ENCODE measurements at regions not wholly inside any gene's neighbourhood (a gene's known extent, or its start where the extent isn't known, plus 50 kb on each side); places are given as distances from the start of the nearest gene placed in this dataset.

DNA sequence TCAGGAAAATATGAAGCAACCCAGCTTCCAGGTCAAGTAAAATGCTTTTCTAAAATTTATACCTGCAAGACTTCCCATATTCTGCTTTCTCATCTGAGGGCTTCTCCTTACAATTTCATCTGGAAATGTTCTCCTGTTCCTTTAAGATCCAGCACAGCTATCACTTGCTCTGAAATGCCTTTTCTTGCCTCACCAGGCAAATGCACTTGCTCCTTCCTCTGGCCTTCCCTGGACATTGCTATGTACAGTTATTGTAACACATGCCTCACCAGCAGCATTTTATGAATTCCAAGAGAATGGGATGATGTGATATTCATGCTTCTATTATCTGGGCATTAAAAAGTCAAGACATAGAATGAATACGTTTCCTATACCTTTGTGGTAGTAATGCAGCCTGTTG is 842.1 kb upstream of the INTU start:
- no peak for TF ChIP-seq POLR2A (IDR thresholded peaks at IDR 0.05; ENCODE audit: low read depth, low read length)
- TF ChIP-seq POU2F2 (IDR thresholded peaks at IDR 0.05; ENCODE audit: low read depth, low read length) = no peak
- TF ChIP-seq POLR2AphosphoS5 (IDR thresholded peaks at IDR 0.05; ENCODE audit: low read depth, low read length) = no peak
- TF ChIP-seq SPI1 (IDR thresholded peaks at IDR 0.05; ENCODE audit: low read depth, low read length) = no peak
- no peak for TF ChIP-seq TAF1 (IDR thresholded peaks at IDR 0.05; ENCODE audit: low read depth, low read length)
- TF ChIP-seq PAX5 (IDR thresholded peaks at IDR 0.05; ENCODE audit: insufficient read depth, low read length, severe bottlenecking) = no peak
